Activated CD4-positive, alpha-beta T cell treated with anti-CD3 and anti-CD28 coated beads for 36 hours (primary cell): ENCODE measurements at regions not wholly inside any gene's neighbourhood (a gene's known extent, or its start where the extent isn't known, plus 50 kb on each side); places are given as distances from the start of the nearest gene placed in this dataset.
"Not testable (repeated sequence)": the region's sequence is repeated elsewhere in the genome, so short reads cannot be mapped to it uniquely, and the experiment has no call there.

Source experiments
- ATAC-seq: fragments of 200-7000 bp; cut with Tn5 transposase; one replicate; pipeline ENCODE4 v1.10.0; 2021; ENCODE audit warnings: mild to moderate bottlenecking, moderate library complexity
- CTCF ChIA-PET: fragments of 350-600 bp; sonication (Branson Sonifier 250); formaldehyde crosslinking; loops from one replicate; lab custom pipeline; 2021; ENCODE audit warnings: antibody characterized with exemption; lab: Charles Lee
- POLR2A ChIA-PET: fragments of 350-600 bp; sonication (Branson Sonifier 250); formaldehyde crosslinking; loops from one replicate; lab custom pipeline; 2021; ENCODE audit warnings: antibody characterized with exemption, inconsistent platforms; lab: Charles Lee
- DNase-seq: peaks from one replicate; pipeline ENCODE4 v3.0.0-alpha.2; 2020
- H3K27ac Mint-ChIP-seq: one replicate; pipeline ENCODE4 v1.8.0; 2021; ENCODE audit warnings: mixed read lengths
- H3K27me3 Mint-ChIP-seq: one replicate; pipeline ENCODE4 v1.8.0; 2021; ENCODE audit warnings: mixed read lengths
- H3K36me3 Mint-ChIP-seq: one replicate; pipeline ENCODE4 v1.8.0; 2021; ENCODE audit warnings: low read depth, mixed read lengths
- H3K4me1 Mint-ChIP-seq: one replicate; pipeline ENCODE4 v1.8.0; 2021; ENCODE audit warnings: mixed read lengths
- H3K4me3 Mint-ChIP-seq: one replicate; pipeline ENCODE4 v1.8.0; 2021; ENCODE audit warnings: mild to moderate bottlenecking, moderate library complexity, mixed read lengths
- H3K9me3 Mint-ChIP-seq: one replicate; pipeline ENCODE4 v1.8.0; 2021; ENCODE audit warnings: low read depth, mixed read lengths
- intact Hi-C, 2 experiments: fragments of 100-400 bp; cut with DNase I in 1 of 2; cut with micrococcal nuclease in 1 of 2; formaldehyde crosslinking; loops; one replicate each; pipeline versions ENCODE4 v1.14.2 to v1.15.1; 2022 to 2024; cut with DNase I, micrococcal nuclease

DNA sequence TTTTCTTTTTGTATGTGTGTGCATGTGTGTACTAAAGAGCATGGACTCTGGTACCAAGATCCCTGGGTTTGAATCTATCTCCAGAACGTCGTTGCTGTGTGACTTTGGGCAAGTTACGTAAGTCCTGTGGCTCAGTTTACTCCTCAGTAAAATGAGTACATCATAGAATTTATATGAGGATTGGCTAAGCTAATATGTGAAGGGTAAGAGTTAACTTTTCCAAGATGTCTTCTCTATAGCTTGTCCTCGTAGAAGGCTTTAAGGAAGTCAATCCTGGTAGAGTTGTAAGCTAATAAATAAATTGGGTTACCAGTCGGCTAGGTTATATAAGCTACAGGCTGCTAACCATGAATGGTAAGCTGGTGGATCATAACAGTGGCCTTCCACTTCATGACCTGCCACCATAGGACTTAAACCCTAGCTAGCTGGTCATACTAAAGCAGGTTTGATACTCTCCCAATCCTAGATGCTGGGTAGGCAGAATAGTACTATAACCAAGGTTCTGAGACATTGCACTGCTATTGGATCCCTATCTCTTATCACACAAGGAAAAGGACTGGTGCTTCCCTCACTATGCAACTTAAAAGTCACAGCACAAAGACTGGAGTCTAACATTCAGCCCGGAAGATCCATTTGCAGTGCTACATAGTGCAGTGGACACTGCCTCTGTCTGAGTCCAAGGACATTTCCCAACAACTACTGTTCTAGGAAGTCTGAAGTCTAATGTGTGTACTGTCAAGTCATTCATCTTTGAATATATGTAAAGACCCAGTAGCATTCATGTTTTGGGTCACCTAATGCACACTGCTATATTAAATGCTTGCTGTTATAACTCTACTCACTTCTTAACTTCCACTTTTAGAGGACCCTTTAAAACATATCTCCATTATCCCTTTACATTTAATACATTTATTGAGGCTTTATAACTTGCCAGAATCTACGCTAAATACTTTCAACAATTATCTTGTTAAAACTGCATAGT is 156.2 kb downstream of the CRPPA start:
- ATAC-seq (no peak), DNase-seq (no peak)
- no peak overlapping the region for H3K4me3 Mint-ChIP-seq
- H3K4me1 Mint-ChIP-seq: no peaks in the 10 kb centered on the region
- H3K9me3 Mint-ChIP-seq: peaks cover 2% of the 10 kb centered on the region
- POLR2A ChIA-PET: no interaction called here
- H3K27ac Mint-ChIP-seq: no peak overlapping the region
- H3K36me3 Mint-ChIP-seq: no peaks in the 10 kb centered on the region
- CTCF ChIA-PET: no interaction called here
- intact Hi-C loops: no loop called here
- no peaks in the 10 kb centered on the region for H3K27me3 Mint-ChIP-seq

DNA sequence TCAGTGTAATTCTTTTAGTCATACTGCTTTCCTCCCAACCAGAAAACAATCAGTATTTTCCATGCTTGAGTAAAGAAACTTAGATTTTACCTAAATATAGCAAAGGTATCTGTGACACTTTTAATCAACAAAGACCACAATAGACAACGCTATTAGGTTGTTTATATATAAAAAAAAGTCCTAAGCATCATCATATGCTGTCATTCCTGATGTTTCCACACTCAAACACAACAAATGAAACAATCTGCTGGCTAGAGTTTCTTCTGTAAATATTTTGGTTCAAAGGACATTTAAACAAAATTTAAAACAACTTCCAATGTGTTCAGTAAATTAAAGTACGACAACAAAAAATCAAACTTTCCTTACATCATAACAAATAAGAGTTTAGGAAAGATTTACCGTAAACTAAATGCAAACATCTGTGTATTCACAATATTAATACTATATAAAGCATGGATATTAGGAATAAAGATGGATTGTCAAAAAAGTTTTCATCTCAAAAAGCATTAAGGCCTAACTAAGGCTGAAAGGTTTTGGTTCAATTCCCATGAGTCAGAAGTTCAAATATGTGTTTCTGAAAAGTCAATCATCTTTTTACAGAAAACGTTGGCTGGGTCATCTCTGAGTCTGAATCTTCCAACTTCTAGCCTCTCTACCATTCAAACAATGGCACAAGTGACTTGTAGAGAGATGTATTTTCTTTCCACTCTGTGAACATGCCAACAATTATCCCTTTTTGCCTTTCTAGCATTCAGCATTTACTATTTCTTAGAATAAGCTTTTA is 157.1 kb downstream of the CRPPA start:
- Mint-ChIP-seq H3K4me1 (no peaks in the 10 kb centered on the region), H3K27me3 (no peaks in the 10 kb centered on the region), H3K4me3 (no peak overlapping the region), H3K36me3 (no peaks in the 10 kb centered on the region), H3K27ac (no peak overlapping the region), H3K9me3 (peaks cover 2% of the 10 kb centered on the region)
- ChIA-PET CTCF (no interaction called here), POLR2A (no interaction called here)
- DNase-seq: no peak
- no peak for ATAC-seq
- intact Hi-C loops: no loop called here

DNA sequence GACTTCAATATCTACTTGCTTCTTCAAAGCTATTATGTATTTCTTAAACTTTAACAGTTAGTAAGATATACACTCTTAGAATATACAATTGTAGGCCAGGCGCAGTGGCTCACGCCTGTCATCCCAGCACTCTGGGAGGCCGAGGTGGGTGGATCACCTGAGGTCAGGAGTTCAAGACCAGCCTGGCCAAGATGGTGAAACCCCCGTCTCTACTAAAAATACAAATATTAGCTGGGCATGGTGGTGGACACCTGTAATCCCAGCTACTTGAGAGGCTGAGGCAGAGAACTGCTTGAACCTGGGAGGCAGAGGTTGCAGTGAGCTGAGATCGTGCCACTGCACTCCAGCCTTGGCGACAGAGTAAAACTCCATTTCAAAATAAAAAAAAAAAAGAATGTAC is 158.0 kb downstream of the CRPPA start:
- CTCF ChIA-PET, POLR2A ChIA-PET, intact Hi-C loops, ATAC-seq, H3K27me3 Mint-ChIP-seq, H3K36me3 Mint-ChIP-seq, H3K4me3 Mint-ChIP-seq, H3K9me3 Mint-ChIP-seq, H3K4me1 Mint-ChIP-seq, H3K27ac Mint-ChIP-seq, DNase-seq: not testable (repeated sequence)

DNA sequence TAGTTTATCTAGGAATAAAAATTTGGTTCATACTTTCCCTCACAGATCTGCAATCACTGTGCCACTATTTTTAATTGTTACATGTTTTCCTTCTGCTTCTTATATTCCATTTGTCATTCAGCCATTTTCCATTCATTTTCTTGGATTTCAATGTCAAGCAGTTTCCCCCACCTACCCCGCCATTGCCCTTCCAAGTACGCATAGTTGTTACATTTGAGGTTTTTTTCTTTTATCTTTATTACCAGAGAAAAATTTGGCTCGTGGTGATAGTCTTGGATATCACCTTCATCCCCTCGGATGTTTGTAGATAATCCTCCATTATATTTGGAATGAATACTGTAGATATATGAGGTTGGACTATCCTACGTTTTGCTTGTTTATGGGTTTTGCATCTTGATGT is 159.7 kb downstream of the CRPPA start:
- ATAC-seq: no peak
- Mint-ChIP-seq H3K4me1 (no peaks in the 10 kb centered on the region), H3K36me3 (no peaks in the 10 kb centered on the region)

DNA sequence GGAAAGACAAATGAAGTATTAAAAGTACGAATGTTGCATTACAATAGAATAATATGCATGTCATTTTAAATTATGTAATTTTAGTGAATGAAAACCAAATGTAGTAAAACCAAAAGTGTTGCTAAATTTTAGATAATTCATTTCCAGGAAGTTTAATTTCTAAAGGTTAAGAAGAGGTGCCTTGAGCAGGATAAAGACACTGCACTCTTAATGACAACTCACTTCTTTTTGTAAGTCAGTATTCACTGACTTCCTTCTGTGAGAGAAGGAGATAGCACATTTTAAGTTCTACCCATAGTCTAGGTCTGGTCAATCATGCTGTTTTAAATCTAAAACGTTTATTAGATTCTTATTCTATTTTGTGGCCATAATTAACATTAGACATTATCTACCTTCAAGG is 160.2 kb downstream of the CRPPA start:
- DNase-seq (no peak), ATAC-seq (no peak)
- H3K4me3 Mint-ChIP-seq: no peak overlapping the region
- CTCF ChIA-PET: no interaction called here
- intact Hi-C loops: no loop called here
- H3K27me3 Mint-ChIP-seq: no peaks in the 10 kb centered on the region
- POLR2A ChIA-PET: no interaction called here
- H3K4me1 Mint-ChIP-seq: no peaks in the 10 kb centered on the region
- H3K27ac Mint-ChIP-seq: no peak overlapping the region
- H3K9me3 Mint-ChIP-seq: peaks cover 3% of the 10 kb centered on the region
- no peaks in the 10 kb centered on the region for H3K36me3 Mint-ChIP-seq

More for the DNA sequence above, 159.7 kb downstream of the CRPPA start:
- ChIA-PET CTCF (no interaction called here), POLR2A (no interaction called here)
- intact Hi-C loops: no loop called here
- H3K27ac Mint-ChIP-seq: no peak overlapping the region
- no peaks in the 10 kb centered on the region for H3K27me3 Mint-ChIP-seq
- DNase-seq: no peak
- H3K4me3 Mint-ChIP-seq: no peak overlapping the region
- peaks cover 2% of the 10 kb centered on the region for H3K9me3 Mint-ChIP-seq

DNA sequence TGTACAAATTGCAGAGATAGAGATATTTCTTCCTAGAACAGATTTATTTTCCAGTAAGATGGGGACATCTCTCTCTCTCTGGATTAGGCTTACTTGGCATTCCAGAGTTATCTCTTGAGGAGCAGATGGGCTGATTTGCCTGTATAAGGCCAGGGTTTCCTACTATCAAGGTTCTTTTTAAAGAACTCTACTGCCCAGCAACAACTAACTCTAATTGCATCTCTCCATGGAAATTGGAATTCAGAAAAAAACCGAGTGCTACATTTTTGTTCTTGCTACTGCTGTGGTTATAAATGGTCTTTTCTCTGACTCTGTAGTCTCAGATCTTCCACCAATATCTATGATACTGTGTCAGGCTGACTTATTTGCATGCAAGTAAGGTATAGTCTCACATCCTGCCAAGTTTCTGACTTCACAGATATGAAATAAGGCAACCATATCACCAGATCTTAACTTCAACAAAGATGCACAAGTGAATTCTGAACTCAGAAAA is 161.1 kb downstream of the CRPPA start:
- H3K27ac Mint-ChIP-seq: no peak overlapping the region
- ChIA-PET POLR2A (no interaction called here), CTCF (no interaction called here)
- ATAC-seq (no peak), DNase-seq (no peak)
- H3K4me3 Mint-ChIP-seq: no peak overlapping the region
- H3K36me3 Mint-ChIP-seq: peaks cover 3% of the 10 kb centered on the region
- no peaks in the 10 kb centered on the region for H3K4me1 Mint-ChIP-seq
- intact Hi-C loops: no loop called here
- H3K9me3 Mint-ChIP-seq: peaks cover 5% of the 10 kb centered on the region
- no peaks in the 10 kb centered on the region for H3K27me3 Mint-ChIP-seq

DNA sequence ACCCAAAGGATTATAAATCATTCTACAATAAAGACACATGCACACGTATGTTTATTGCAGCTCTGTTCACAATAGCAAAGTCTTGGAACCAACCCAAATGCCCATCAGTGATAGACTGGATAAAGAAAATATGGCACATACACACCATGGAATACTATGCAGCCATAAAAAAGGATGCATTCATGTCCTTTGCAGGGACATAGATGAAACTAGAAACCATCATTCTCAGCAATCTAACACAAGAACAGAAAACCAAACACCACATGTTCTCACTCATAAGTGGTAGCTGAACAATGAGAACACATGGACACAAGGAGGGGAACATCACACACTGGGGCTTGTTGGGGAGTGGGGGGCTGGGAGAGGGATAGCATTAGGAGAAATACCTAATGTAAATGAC is 164.9 kb downstream of the CRPPA start:
- H3K27ac Mint-ChIP-seq, intact Hi-C loops, H3K27me3 Mint-ChIP-seq, ATAC-seq, H3K4me1 Mint-ChIP-seq, DNase-seq, POLR2A ChIA-PET, H3K36me3 Mint-ChIP-seq, H3K4me3 Mint-ChIP-seq, CTCF ChIA-PET: not testable (repeated sequence)
- H3K9me3 Mint-ChIP-seq: peaks cover 18% of the 10 kb centered on the region

DNA sequence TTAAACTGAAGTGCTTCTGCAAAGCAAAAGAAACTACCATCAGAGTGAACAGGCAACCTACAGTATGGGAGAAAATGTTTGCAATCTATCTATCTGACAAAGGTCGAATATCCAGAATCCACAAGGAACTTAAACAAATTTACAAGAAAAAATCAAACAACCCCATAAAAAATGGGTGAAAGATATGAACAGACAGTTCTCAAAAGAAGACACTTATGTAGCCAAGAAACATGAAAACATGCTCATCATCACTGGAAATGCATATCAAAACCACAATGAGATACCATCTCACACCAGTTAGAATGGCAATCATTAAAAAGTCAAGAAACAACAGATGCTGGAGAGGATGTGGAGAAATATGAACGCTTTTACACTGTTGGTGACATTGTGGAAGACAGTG is 165.4 kb downstream of the CRPPA start:
- ATAC-seq, H3K27ac Mint-ChIP-seq, intact Hi-C loops, POLR2A ChIA-PET, CTCF ChIA-PET, H3K4me3 Mint-ChIP-seq, H3K4me1 Mint-ChIP-seq, H3K36me3 Mint-ChIP-seq, H3K27me3 Mint-ChIP-seq, DNase-seq: not testable (repeated sequence)
- H3K9me3 Mint-ChIP-seq: peaks cover 18% of the 10 kb centered on the region

DNA sequence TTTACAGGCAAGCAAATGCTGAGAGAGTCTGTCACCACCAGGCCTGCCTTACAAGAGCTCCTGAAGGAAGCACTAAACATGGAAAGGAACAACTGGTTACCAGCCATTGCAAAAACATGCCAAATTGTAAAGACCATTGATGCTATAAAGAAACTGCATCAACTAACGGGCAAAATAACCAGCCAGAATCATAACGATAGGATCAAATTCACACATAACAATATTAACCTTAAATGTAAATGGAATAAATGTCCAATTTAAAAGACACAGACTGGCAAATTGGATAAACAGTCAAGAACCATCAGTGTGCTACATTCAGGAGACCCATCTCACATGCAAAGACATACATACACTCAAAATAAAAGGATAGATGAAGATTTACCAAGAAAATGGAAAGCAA is 170.7 kb downstream of the CRPPA start:
- DNase-seq, H3K4me1 Mint-ChIP-seq, CTCF ChIA-PET, intact Hi-C loops, H3K36me3 Mint-ChIP-seq, H3K27me3 Mint-ChIP-seq, H3K4me3 Mint-ChIP-seq, ATAC-seq, H3K27ac Mint-ChIP-seq, POLR2A ChIA-PET: not testable (repeated sequence)
- peaks cover 14% of the 10 kb centered on the region for H3K9me3 Mint-ChIP-seq

DNA sequence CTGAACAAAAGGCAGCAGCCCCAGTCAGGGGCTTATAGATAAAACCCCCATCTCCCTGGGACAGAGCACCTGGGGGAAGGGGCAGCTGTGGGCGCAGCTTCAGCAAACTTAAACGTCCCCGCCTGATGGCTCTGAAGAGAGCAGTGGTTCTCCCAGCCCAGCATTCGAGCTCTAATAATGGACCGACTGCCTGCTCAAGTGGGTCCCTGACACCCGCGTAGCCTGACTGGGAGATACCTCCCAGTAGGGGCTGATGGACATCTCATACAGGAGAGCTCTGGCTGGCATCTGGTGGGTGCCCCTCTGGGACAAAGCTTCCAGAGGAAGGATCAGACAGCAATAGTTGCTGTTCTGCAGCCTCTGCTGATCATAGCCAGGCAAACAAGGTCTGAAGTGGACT is 172.1 kb downstream of the CRPPA start:
- POLR2A ChIA-PET: interaction anchor here (0.6 kb wide), 1 partner anchor 49 kb away, joined by 4 read pairs; no protein-coding TSS in a partner anchor
- ATAC-seq, H3K9me3 Mint-ChIP-seq, DNase-seq, H3K36me3 Mint-ChIP-seq, H3K4me1 Mint-ChIP-seq, H3K27me3 Mint-ChIP-seq, CTCF ChIA-PET, intact Hi-C loops, H3K4me3 Mint-ChIP-seq, H3K27ac Mint-ChIP-seq: not testable (repeated sequence)

DNA sequence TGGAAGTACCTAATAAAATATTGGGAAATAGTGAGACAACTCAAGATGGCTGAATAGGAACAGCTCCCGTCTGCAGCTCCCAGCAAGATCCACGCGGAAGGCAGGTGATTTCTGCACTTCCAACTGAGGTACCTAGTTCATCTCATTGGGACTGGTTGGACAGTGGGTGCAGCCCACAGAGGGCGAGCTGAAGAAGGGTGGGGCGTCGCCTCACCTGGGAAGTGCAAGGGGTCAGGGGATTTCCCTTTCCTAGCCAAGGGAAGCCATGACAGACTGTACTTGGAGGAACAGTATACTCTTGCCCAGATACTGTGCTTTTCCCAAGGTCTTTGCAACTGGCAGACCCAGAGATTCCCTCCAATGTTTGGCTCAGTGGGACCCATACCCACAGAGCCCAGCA is 172.8 kb downstream of the CRPPA start:
- DNase-seq, H3K9me3 Mint-ChIP-seq, POLR2A ChIA-PET, ATAC-seq, H3K27me3 Mint-ChIP-seq, H3K27ac Mint-ChIP-seq, intact Hi-C loops, H3K36me3 Mint-ChIP-seq, H3K4me3 Mint-ChIP-seq, H3K4me1 Mint-ChIP-seq, CTCF ChIA-PET: not testable (repeated sequence)
